HG03558 (cell line): ENCODE measurements at regions not wholly inside any gene's neighbourhood (a gene's known extent, or its start where the extent isn't known, plus 50 kb on each side); places are given as distances from the start of the nearest gene placed in this dataset.
"Not testable (repeated sequence)": the region's sequence is repeated elsewhere in the genome, so short reads cannot be mapped to it uniquely, and the experiment has no call there.

Experiments used
- ATAC-seq: cut with Tn5 transposase; IDR thresholded peaks from one replicate; pipeline ENCODE4 v1.9.1; 2021; ENCODE audit warnings: moderate number of reproducible peaks; ENCODE audit not compliant: unreplicated experiment; ENCODE audit errors: extremely low read depth

GRCh38 chr13:63236667-63237396 is 1821.2 kb upstream of the PCDH20 start:
- not testable (repeated sequence) for ATAC-seq

GRCh38 chr13:63218596-63218995 is 1802.9 kb upstream of the PCDH20 start:
- ATAC-seq = not testable (repeated sequence)

- ATAC-seq = no peak
Measured at GRCh38 chr13:63209330-63210017, 1793.8 kb upstream of the PCDH20 start.

GRCh38 chr13:63208826-63209225 is 1793.2 kb upstream of the PCDH20 start:
- no peak for ATAC-seq

GRCh38 chr13:63206461-63206860 is 1790.8 kb upstream of the PCDH20 start:
- ATAC-seq = no peak

GRCh38 chr13:63201493-63201892 is 1785.8 kb upstream of the PCDH20 start:
- no peak for ATAC-seq

- ATAC-seq = no peak
Measured at GRCh38 chr13:63199508-63199907, 1783.9 kb upstream of the PCDH20 start.

GRCh38 chr13:63198071-63198470 is 1782.4 kb upstream of the PCDH20 start:
- no peak for ATAC-seq

- no peak for ATAC-seq
Measured at GRCh38 chr13:63195726-63196125, 1780.1 kb upstream of the PCDH20 start.

GRCh38 chr13:63190742-63191141 is 1775.1 kb upstream of the PCDH20 start:
- no peak for ATAC-seq

- no peak for ATAC-seq
Measured at GRCh38 chr13:63190219-63190618, 1774.6 kb upstream of the PCDH20 start.

GRCh38 chr13:63189712-63190111 is 1774.1 kb upstream of the PCDH20 start:
- ATAC-seq = no peak

- no peak for ATAC-seq
Measured at GRCh38 chr13:63184693-63185092, 1769.0 kb upstream of the PCDH20 start.

- ATAC-seq = no peak
Measured at GRCh38 chr13:63175536-63175935, 1759.9 kb upstream of the PCDH20 start.

- ATAC-seq = no peak
Measured at GRCh38 chr13:63167699-63168337, 1752.2 kb upstream of the PCDH20 start.

GRCh38 chr13:63166345-63166744 is 1750.7 kb upstream of the PCDH20 start:
- no peak for ATAC-seq

- ATAC-seq = no peak
Measured at GRCh38 chr13:63163903-63164302, 1748.3 kb upstream of the PCDH20 start.

- no peak for ATAC-seq
Measured at GRCh38 chr13:63161219-63161618, 1745.6 kb upstream of the PCDH20 start.

GRCh38 chr13:63156816-63157215 is 1741.2 kb upstream of the PCDH20 start:
- ATAC-seq = no peak

GRCh38 chr13:63149375-63149774 is 1733.7 kb upstream of the PCDH20 start:
- no peak for ATAC-seq

GRCh38 chr13:63139277-63139676 is 1723.6 kb upstream of the PCDH20 start:
- ATAC-seq = no peak
